B cell (primary cell): ENCODE measurements at regions not wholly inside any gene's neighbourhood (a gene's known extent, or its start where the extent isn't known, plus 50 kb on each side); places are given as distances from the start of the nearest gene placed in this dataset.

ENCODE experiments used
- ATAC-seq: fragments of 200-7000 bp; cut with Tn5 transposase; one replicate; pipeline ENCODE4 v1.10.0; 2021; ENCODE audit warnings: low read depth, mild to moderate bottlenecking, moderate number of reproducible peaks, moderate library complexity
- CTCF ChIA-PET: fragments of 350-600 bp; sonication (Branson Sonifier 250); formaldehyde crosslinking; loops from one replicate; lab custom pipeline; 2021; ENCODE audit warnings: antibody characterized with exemption, inconsistent platforms; lab: Charles Lee
- POLR2A ChIA-PET: fragments of 350-600 bp; sonication (Branson Sonifier 250); formaldehyde crosslinking; loops from one replicate; lab custom pipeline; 2021; ENCODE audit warnings: antibody characterized with exemption; lab: Charles Lee
- DNase-seq: peaks from one replicate; pipeline ENCODE4 v3.0.0; 2013
- H2AFZ ChIP-seq: 2 replicates; pipeline ENCODE4 v1.6.1; 2012; ENCODE audit warnings: mild to moderate bottlenecking, low read depth, low read length; ENCODE audit not compliant: insufficient read depth, poor library complexity, severe bottlenecking
- H3K27ac ChIP-seq, 2 donors: 1 replicate in 1 of 2; 2 replicates in 1 of 2; pipeline ENCODE4 v1.5.1; 2012 to 2013; ENCODE audit warnings: low read length in 2 of 2, mild to moderate bottlenecking in 2 of 2, moderate library complexity in 1 of 2
- H3K27me3 ChIP-seq, 4 experiments: fragments of 200-600 bp in 1 of 4; sonication (generic) in 1 of 4; replicated peaks in 1 of 4; 1 replicate in 2 of 4; 2 replicates in 2 of 4; pipeline versions ENCODE4 v1.6.1 to v1.7.0; 2013 to 2016; ENCODE audit warnings: low read length in 3 of 4, mild to moderate bottlenecking in 2 of 4, mixed read lengths in 1 of 4, moderate library complexity in 1 of 4; ENCODE audit not compliant: insufficient read depth in 4 of 4, control insufficient read depth in 3 of 4; ENCODE audit errors: control extremely low read depth in 1 of 4
- H3K36me3 ChIP-seq, 2 experiments: replicated peaks in 1 of 2; 1 replicate in 1 of 2; 2 replicates in 1 of 2; pipeline versions ENCODE4 v1.6.1 to v1.7.1; 2013; ENCODE audit warnings: low read length in 1 of 2; ENCODE audit not compliant: insufficient read depth in 2 of 2, control insufficient read depth in 1 of 2; ENCODE audit errors: control extremely low read depth in 1 of 2, extremely low read depth in 1 of 2
- H3K4me1 ChIP-seq, 2 donors: fragments of 200-600 bp in 1 of 2; sonication (generic) in 1 of 2; 1 replicate in 1 of 2; 2 replicates in 1 of 2; pipeline versions ENCODE4 v1.5.1 to v1.6.1; 2013 to 2017; ENCODE audit warnings: low read length in 2 of 2; ENCODE audit not compliant: control insufficient read depth in 2 of 2, insufficient read depth in 2 of 2
- H3K4me2 ChIP-seq: replicated peaks from 2 replicates; pipeline ENCODE3; 2012; ENCODE audit warnings: mild to moderate bottlenecking, low read depth, low read length; ENCODE audit not compliant: poor library complexity, severe bottlenecking
- H3K4me3 ChIP-seq, 5 experiments: fragments of 200-600 bp in 1 of 5; sonication (generic) in 1 of 5; 1 replicate in 3 of 5; 2 replicates in 2 of 5; pipeline versions ENCODE4 v1.5.1 to v1.7.0; 2011 to 2016; ENCODE audit warnings: low read length in 4 of 5, mild to moderate bottlenecking in 4 of 5, low read depth in 2 of 5, control low read depth in 1 of 5, moderate library complexity in 1 of 5; ENCODE audit not compliant: insufficient read depth in 1 of 5; ENCODE audit errors: control extremely low read depth in 1 of 5, extremely low read depth in 1 of 5
- H3K79me2 ChIP-seq: fragments of 200-600 bp; sonication (generic); one replicate; pipeline ENCODE4 v1.6.0; 2016; ENCODE audit warnings: low read length; ENCODE audit not compliant: control insufficient read depth, insufficient read depth
- H3K9ac ChIP-seq: fragments of 200-600 bp; sonication (generic); 2 replicates; pipeline ENCODE4 v1.6.1; 2017; ENCODE audit warnings: mild to moderate bottlenecking, low read length, moderate library complexity
- H3K9me3 ChIP-seq, 3 donors: one replicate each; pipeline versions ENCODE4 v1.6.1 to v1.7.1; 2013; ENCODE audit warnings: low read length in 2 of 3; ENCODE audit not compliant: control insufficient read depth in 2 of 3, insufficient read depth in 1 of 3; ENCODE audit errors: control extremely low read depth in 1 of 3
- H4K20me1 ChIP-seq: 2 replicates; pipeline ENCODE4 v1.6.0; 2012; ENCODE audit warnings: mild to moderate bottlenecking, low read length; ENCODE audit not compliant: insufficient read depth, control insufficient read depth, poor library complexity, severe bottlenecking
- H3K27ac Mint-ChIP-seq: one replicate; pipeline ENCODE4 v1.8.0; 2021; ENCODE audit warnings: mixed read lengths
- H3K27me3 Mint-ChIP-seq: one replicate; pipeline ENCODE4 v1.8.0; 2021; ENCODE audit warnings: mixed read lengths
- H3K4me1 Mint-ChIP-seq: one replicate; pipeline ENCODE4 v1.8.0; 2021; ENCODE audit warnings: mixed read lengths
- H3K4me3 Mint-ChIP-seq: one replicate; pipeline ENCODE4 v1.8.0; 2021; ENCODE audit warnings: mixed read lengths
- H3K9me3 Mint-ChIP-seq: one replicate; pipeline ENCODE4 v1.8.0; 2022; ENCODE audit warnings: mixed read lengths; ENCODE audit not compliant: insufficient read depth
- CTCF ChIP-seq: fragments of 200-600 bp; IDR thresholded peaks from one replicate; pipeline ENCODE4 v1.8.0; 2022; ENCODE audit warnings: antibody characterized with exemption, mild to moderate bottlenecking
- EZH2 ChIP-seq: IDR thresholded peaks from 2 replicates; pipeline ENCODE4 v1.6.1; 2012; ENCODE audit warnings: borderline replicate concordance, low read depth, mild to moderate bottlenecking, moderate library complexity, low read length; ENCODE audit not compliant: insufficient read depth, poor library complexity, severe bottlenecking
- WGBS: methylation state at CpG from one replicate; pipeline ENCODE4 v1.1.5; 2013; ENCODE audit warnings: missing lambda C conversion rate; ENCODE audit not compliant: insufficient coverage; 5-methylcytosine and 5-hydroxymethylcytosine counted together
- intact Hi-C: fragments of 100-400 bp; cut with micrococcal nuclease; formaldehyde crosslinking; loops from one replicate; pipeline ENCODE4 v1.10.0; 2022

- H2AFZ ChIP-seq = no peak overlapping the region
- CTCF ChIA-PET = no interaction called here
- intact Hi-C loops = no loop called here
- no peaks in the 10 kb centered on the region for H3K4me1 ChIP-seq
- H3K4me3 ChIP-seq = no peak overlapping the region
- no peaks in the 10 kb centered on the region for H3K4me1 Mint-ChIP-seq
- H3K27ac Mint-ChIP-seq = no peak overlapping the region
- no peaks in the 10 kb centered on the region for H3K9me3 ChIP-seq
- no peaks in the 10 kb centered on the region for H3K27me3 ChIP-seq
- H3K9me3 Mint-ChIP-seq = no peaks in the 10 kb centered on the region
- no peak for TF ChIP-seq CTCF
- TF ChIP-seq EZH2 = no peak
- 88% methylated on average over 5 of the region's 5 CpGs for WGBS
- no peaks in the 10 kb centered on the region for H3K36me3 ChIP-seq
- H3K4me2 ChIP-seq = no peak overlapping the region
- no peak for ATAC-seq
- no peaks in the 10 kb centered on the region for H4K20me1 ChIP-seq
- H3K27me3 Mint-ChIP-seq = peaks cover 4% of the 10 kb centered on the region
- no peak for DNase-seq
- no peak overlapping the region for H3K27ac ChIP-seq
- no peak overlapping the region for H3K9ac ChIP-seq
- H3K4me3 Mint-ChIP-seq = no peak overlapping the region
- POLR2A ChIA-PET = no interaction called here
- H3K79me2 ChIP-seq = no peaks in the 10 kb centered on the region
Measured at GRCh38 chr1:166603296-166603695, 236.0 kb upstream of the POGK start.

GRCh38 chr1:166605137-166605536 lies 234.1 kb upstream of the POGK start:
- TF ChIP-seq EZH2 (no peak), CTCF (no peak)
- Histone ChIP-seq H3K4me1 (no peaks in the 10 kb centered on the region), H3K9me3 (no peaks in the 10 kb centered on the region), H2AFZ (no peak overlapping the region), H3K9ac (no peak overlapping the region), H4K20me1 (no peaks in the 10 kb centered on the region), H3K4me3 (no peak overlapping the region), H3K36me3 (no peaks in the 10 kb centered on the region), H3K27me3 (no peaks in the 10 kb centered on the region), H3K79me2 (no peaks in the 10 kb centered on the region), H3K4me2 (no peak overlapping the region), H3K27ac (no peak overlapping the region)
- no peak overlapping the region for H3K27ac Mint-ChIP-seq
- ATAC-seq (no peak), DNase-seq (no peak)
- intact Hi-C loops = no loop called here
- CTCF ChIA-PET = no interaction called here
- WGBS = 83% methylated on average over 1 of the region's 7 CpGs
- POLR2A ChIA-PET = no interaction called here
- H3K4me1 Mint-ChIP-seq = no peaks in the 10 kb centered on the region
- peaks cover 4% of the 10 kb centered on the region for H3K27me3 Mint-ChIP-seq
- no peak overlapping the region for H3K4me3 Mint-ChIP-seq
- no peaks in the 10 kb centered on the region for H3K9me3 Mint-ChIP-seq
